Testis (tissue), 2 donors: ENCODE measurements at regions not wholly inside any gene's neighbourhood (a gene's known extent, or its start where the extent isn't known, plus 50 kb on each side); places are given as distances from the start of the nearest gene placed in this dataset.

Experiments
- DNase-seq: peaks from one replicate; pipeline ENCODE4 v3.0.0-alpha.2; 2019
- H3K27ac ChIP-seq, 2 donors: fragments of 200-600 bp; sonication (generic); one replicate each; pipeline ENCODE4 v1.5.1; 2019
- H3K27me3 ChIP-seq: fragments of 200-600 bp; sonication (generic); one replicate; pipeline ENCODE4 v1.5.1; 2019
- H3K36me3 ChIP-seq: fragments of 200-600 bp; sonication (generic); one replicate; pipeline ENCODE4 v1.5.1; 2017; ENCODE audit warnings: low read depth; ENCODE audit errors: missing control alignments
- H3K4me1 ChIP-seq: fragments of 200-600 bp; sonication (generic); one replicate; pipeline ENCODE4 v1.5.1; 2019
- H3K4me3 ChIP-seq, 2 donors: fragments of 200-600 bp; sonication (generic); one replicate each; pipeline ENCODE4 v1.5.1; 2017 to 2019
- H3K9me3 ChIP-seq: fragments of 200-600 bp; sonication (generic); one replicate; pipeline ENCODE4 v1.5.1; 2017
- CTCF ChIP-seq, 3 experiments: fragments of 450-650 bp in 2 of 3; fragments of 200-600 bp in 1 of 3; sonication (generic) in 1 of 3; IDR thresholded peaks; one replicate each; pipeline ENCODE4 v1.5.1; 2016 to 2019; ENCODE audit warnings: antibody characterized with exemption in 3 of 3, mild to moderate bottlenecking in 2 of 3, moderate library complexity in 1 of 3
- POLR2A ChIP-seq: fragments of 450-650 bp; IDR thresholded peaks from one replicate; pipeline ENCODE4 v1.6.1; 2017; ENCODE audit warnings: antibody characterized with exemption, mild to moderate bottlenecking, moderate library complexity
- WGBS, 2 donors: methylation state at CpG; one replicate each; pipeline ENCODE4 v1.1.5; 2018; 5-methylcytosine and 5-hydroxymethylcytosine counted together
- intact Hi-C: fragments of 100-400 bp; cut with DNase I; formaldehyde crosslinking; loops from one replicate; pipeline ENCODE4 v1.15.1; 2023; ENCODE audit warnings: low total_unique reads

- TF ChIP-seq CTCF (IDR thresholded peaks at IDR 0.05) (no peak), POLR2A (no peak)
- peaks cover 5% of the 10 kb centered on the region for H3K4me1 ChIP-seq
- no peak overlapping the region for H3K27ac ChIP-seq
- no peaks in the 10 kb centered on the region for H3K27me3 ChIP-seq
- no peak for DNase-seq
- no peaks in the 10 kb centered on the region for H3K36me3 ChIP-seq
- intact Hi-C loops: no loop called here
- H3K9me3 ChIP-seq: no peaks in the 10 kb centered on the region
- no peak overlapping the region for H3K4me3 ChIP-seq
- WGBS, 2 donors: 96 to 97% methylated on average over 2 of the region's 2 CpGs
These were observed 56.9 kb upstream of the ALDH1A1 start for GRCh38 chr9:73009649-73010288.

- Histone ChIP-seq H3K9me3 (no peaks in the 10 kb centered on the region), H3K36me3 (no peaks in the 10 kb centered on the region), H3K4me3 (no peak overlapping the region), H3K27me3 (no peaks in the 10 kb centered on the region), H3K4me1 (no peaks in the 10 kb centered on the region), H3K27ac (no peak overlapping the region)
- no peak for DNase-seq
- 56 to 64% methylated on average over 3 of the region's 3 CpGs for WGBS, 2 donors
- intact Hi-C loops: no loop called here
- TF ChIP-seq CTCF (IDR thresholded peaks at IDR 0.05) (no peak), POLR2A (no peak)
These were observed 55.3 kb upstream of the ALDH1A1 start for GRCh38 chr9:73007966-73008672.

GRCh38 chr9:73006986-73007385 lies 54.1 kb upstream of the ALDH1A1 start:
- Histone ChIP-seq H3K4me1 (no peaks in the 10 kb centered on the region), H3K36me3 (no peaks in the 10 kb centered on the region), H3K9me3 (no peaks in the 10 kb centered on the region), H3K27ac (no peak overlapping the region), H3K4me3 (no peak overlapping the region), H3K27me3 (no peaks in the 10 kb centered on the region)
- no peak for DNase-seq
- TF ChIP-seq CTCF (IDR thresholded peaks at IDR 0.05) (no peak), POLR2A (no peak)
- intact Hi-C loops: no loop called here
- WGBS, 2 donors: 79 to 93% methylated on average over 2 of the region's 2 CpGs
